Tibial artery (tissue), 4 donors: ENCODE measurements at regions not wholly inside any gene's neighbourhood (a gene's known extent, or its start where the extent isn't known, plus 50 kb on each side); places are given as distances from the start of the nearest gene placed in this dataset.

Experiments
- DNase-seq, 2 donors: peaks; one replicate each; pipeline ENCODE4 v3.0.0-alpha.2; 2019
- H3K27ac ChIP-seq, 2 donors: fragments of 200-600 bp; sonication (generic) in 1 of 2; 1 replicate in 1 of 2; 2 replicates in 1 of 2; pipeline ENCODE4 v1.5.1; 2018 to 2019; ENCODE audit warnings: mild to moderate bottlenecking in 1 of 2
- H3K27me3 ChIP-seq, 2 donors: fragments of 200-600 bp; sonication (generic) in 1 of 2; one replicate each; pipeline versions ENCODE4 v1.5.1 to v1.6.0; 2016 to 2019
- H3K36me3 ChIP-seq, 3 donors: fragments of 200-600 bp; sonication (generic) in 2 of 3; one replicate each; pipeline ENCODE4 v1.5.1; 2016 to 2019; ENCODE audit warnings: mild to moderate bottlenecking in 2 of 3
- H3K4me1 ChIP-seq, 4 donors: fragments of 200-600 bp; sonication (generic) in 2 of 4; 1 replicate in 3 of 4; 2 replicates in 1 of 4; pipeline ENCODE4 v1.5.1; 2016 to 2019
- H3K4me3 ChIP-seq, 2 donors: fragments of 200-600 bp; sonication (generic) in 1 of 2; 1 replicate in 1 of 2; 2 replicates in 1 of 2; pipeline ENCODE4 v1.5.1; 2018 to 2019; ENCODE audit warnings: mild to moderate bottlenecking in 2 of 2
- H3K9me3 ChIP-seq, 3 donors: fragments of 200-600 bp; sonication (generic) in 1 of 3; one replicate each; pipeline ENCODE4 v1.5.1; 2016 to 2019
- CTCF ChIP-seq, 2 experiments: fragments of 200-600 bp in 1 of 2; fragments of 450-650 bp in 1 of 2; IDR thresholded peaks; one replicate each; pipeline ENCODE4 v1.5.1; 2017 to 2019; ENCODE audit warnings: antibody characterized with exemption in 2 of 2, mild to moderate bottlenecking in 1 of 2, moderate library complexity in 1 of 2
- intact Hi-C: fragments of 100-400 bp; cut with DNase I; formaldehyde crosslinking; loops from one replicate; pipeline ENCODE4 v1.15.0; 2023; ENCODE audit warnings: low total_unique reads

GRCh38 chr2:103526757-103527156, 764.9 kb downstream of the TMEM182 start:
- no peaks in the 10 kb centered on the region for H3K9me3 ChIP-seq
- no peak for DNase-seq
- H3K4me1 ChIP-seq, result no peaks in the 10 kb centered on the region
- intact Hi-C loops, result no loop called here
- H3K36me3 ChIP-seq, result no peaks in the 10 kb centered on the region
- H3K4me3 ChIP-seq, result no peak overlapping the region
- H3K27ac ChIP-seq, result no peak overlapping the region
- H3K27me3 ChIP-seq, result no peaks in the 10 kb centered on the region
- no peak for TF ChIP-seq CTCF (IDR thresholded peaks at IDR 0.05)

DNA sequence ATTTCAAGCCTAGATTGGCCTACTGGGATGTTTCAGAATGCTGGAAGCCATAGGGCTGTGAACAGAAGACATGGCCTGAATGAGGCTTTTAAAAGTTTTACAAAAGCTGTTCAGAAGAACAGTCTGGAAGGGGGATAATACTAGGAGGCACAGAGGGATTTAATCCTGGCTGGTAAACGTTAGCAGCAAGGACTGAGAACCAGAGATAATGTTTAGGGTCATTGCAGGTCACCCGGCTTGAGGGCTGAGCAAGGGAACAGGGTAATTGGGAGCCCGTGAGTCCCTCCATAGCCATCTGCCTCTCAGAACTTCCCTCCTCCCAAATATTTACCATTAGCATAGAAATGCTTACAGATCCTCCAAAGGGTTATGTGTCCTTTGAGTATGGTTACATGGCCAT, 765.4 kb downstream of the TMEM182 start:
- no peak for TF ChIP-seq CTCF (IDR thresholded peaks at IDR 0.05)
- intact Hi-C loops, result no loop called here
- DNase-seq, result no peak
- Histone ChIP-seq H3K36me3 (no peaks in the 10 kb centered on the region), H3K4me3 (no peak overlapping the region), H3K4me1 (no peaks in the 10 kb centered on the region), H3K9me3 (no peaks in the 10 kb centered on the region), H3K27ac (no peak overlapping the region), H3K27me3 (no peaks in the 10 kb centered on the region)

GRCh38 chr2:103529798-103530502, 768.1 kb downstream of the TMEM182 start:
- intact Hi-C loops, result no loop called here
- Histone ChIP-seq H3K4me1 (no peaks in the 10 kb centered on the region), H3K9me3 (no peaks in the 10 kb centered on the region), H3K4me3 (no peak overlapping the region), H3K36me3 (no peaks in the 10 kb centered on the region), H3K27me3 (no peaks in the 10 kb centered on the region), H3K27ac (no peak overlapping the region)
- no peak for TF ChIP-seq CTCF (IDR thresholded peaks at IDR 0.05)
- no peak for DNase-seq

- DNase-seq, result no peak
- Histone ChIP-seq H3K27me3 (no peaks in the 10 kb centered on the region), H3K36me3 (no peaks in the 10 kb centered on the region), H3K27ac (no peak overlapping the region), H3K4me3 (no peak overlapping the region), H3K4me1 (no peaks in the 10 kb centered on the region), H3K9me3 (no peaks in the 10 kb centered on the region)
- no peak for TF ChIP-seq CTCF (IDR thresholded peaks at IDR 0.05)
- intact Hi-C loops, result no loop called here
Observed at GRCh38 chr2:103552775-103553174, 790.9 kb downstream of the TMEM182 start.

- Histone ChIP-seq H3K4me1 (no peaks in the 10 kb centered on the region), H3K4me3 (no peak overlapping the region), H3K27ac (no peak overlapping the region), H3K9me3 (peaks cover 0 to 4% (median 0%) of the 10 kb centered on the region in 3 donors), H3K36me3 (no peaks in the 10 kb centered on the region), H3K27me3 (no peaks in the 10 kb centered on the region)
- intact Hi-C loops, result no loop called here
- no peak for DNase-seq
- no peak for TF ChIP-seq CTCF (IDR thresholded peaks at IDR 0.05)
Observed at GRCh38 chr2:103594823-103595222, 833.0 kb downstream of the TMEM182 start.
